Mesenchymal stem cell (in vitro differentiated cells and primary cell): ENCODE measurements at regions not wholly inside any gene's neighbourhood (a gene's known extent, or its start where the extent isn't known, plus 50 kb on each side); places are given as distances from the start of the nearest gene placed in this dataset.

ENCODE experiments used
- DNase-seq: peaks from one replicate; pipeline ENCODE4 v3.0.0-alpha.2; 2013
- H2AFZ ChIP-seq: one replicate; pipeline ENCODE4 v1.6.1; 2013; ENCODE audit warnings: low read depth, mild to moderate bottlenecking, control low read depth, inconsistent platforms, low read length, moderate library complexity
- H2AK5ac ChIP-seq: 2 replicates; pipeline ENCODE4 v1.6.1; 2013; ENCODE audit warnings: low read length, moderate library complexity, mild to moderate bottlenecking, inconsistent platforms; ENCODE audit not compliant: severe bottlenecking
- H2BK120ac ChIP-seq: one replicate; pipeline ENCODE4 v1.6.1; 2013; ENCODE audit warnings: low read depth, mild to moderate bottlenecking, inconsistent platforms, low read length, moderate library complexity
- H2BK12ac ChIP-seq, 2 experiments: one replicate each; pipeline ENCODE4 v1.6.1; 2013; ENCODE audit warnings: inconsistent platforms in 2 of 2, low read length in 2 of 2, mild to moderate bottlenecking in 2 of 2, moderate library complexity in 2 of 2, control low read depth in 1 of 2
- H2BK15ac ChIP-seq: one replicate; pipeline ENCODE4 v1.6.1; 2013; ENCODE audit warnings: mild to moderate bottlenecking, low read depth, inconsistent platforms; ENCODE audit not compliant: poor library complexity, severe bottlenecking
- H2BK5ac ChIP-seq: 2 replicates; pipeline ENCODE4 v1.6.1; 2013; ENCODE audit warnings: low read depth, mild to moderate bottlenecking, low read length, control low read depth, inconsistent platforms; ENCODE audit not compliant: poor library complexity, severe bottlenecking
- H3K14ac ChIP-seq, 2 experiments: one replicate each; pipeline ENCODE4 v1.6.1; 2013; ENCODE audit warnings: inconsistent platforms in 2 of 2, low read length in 2 of 2, control low read depth in 1 of 2, mild to moderate bottlenecking in 1 of 2, moderate library complexity in 1 of 2
- H3K18ac ChIP-seq, 2 experiments: one replicate each; pipeline ENCODE4 v1.6.1; 2013; ENCODE audit warnings: inconsistent platforms in 2 of 2, low read length in 2 of 2, control low read depth in 1 of 2, low read depth in 1 of 2, mild to moderate bottlenecking in 1 of 2
- H3K23ac ChIP-seq, 2 experiments: one replicate each; pipeline ENCODE4 v1.6.1; 2013; ENCODE audit warnings: inconsistent platforms in 2 of 2, low read length in 2 of 2, mild to moderate bottlenecking in 2 of 2, moderate library complexity in 2 of 2, control low read depth in 1 of 2
- H3K27ac ChIP-seq: 2 replicates; pipeline ENCODE4 v1.5.1; 2013; ENCODE audit warnings: mild to moderate bottlenecking, moderate library complexity, low read length, control low read depth, inconsistent platforms; ENCODE audit not compliant: poor library complexity, severe bottlenecking
- H3K27me3 ChIP-seq, 2 experiments: 2 replicates each; pipeline versions ENCODE4 v1.6.1 to v1.7.0; 2013; ENCODE audit warnings: low read length in 2 of 2, mild to moderate bottlenecking in 2 of 2, moderate library complexity in 2 of 2, control low read depth in 1 of 2, inconsistent platforms in 1 of 2; ENCODE audit not compliant: control insufficient read depth in 1 of 2, insufficient read depth in 1 of 2
- H3K36me3 ChIP-seq, 2 experiments: 2 replicates each; pipeline versions ENCODE4 v1.6.1 to v1.7.0; 2013; ENCODE audit warnings: low read length in 2 of 2, control low read depth in 1 of 2, inconsistent platforms in 1 of 2, low read depth in 1 of 2, mild to moderate bottlenecking in 1 of 2; ENCODE audit not compliant: insufficient read depth in 2 of 2, control insufficient read depth in 1 of 2
- H3K4ac ChIP-seq, 2 experiments: one replicate each; pipeline ENCODE4 v1.6.1; 2013; ENCODE audit warnings: inconsistent platforms in 2 of 2, low read length in 2 of 2, mild to moderate bottlenecking in 2 of 2, moderate library complexity in 2 of 2, control low read depth in 1 of 2, low read depth in 1 of 2
- H3K4me1 ChIP-seq: 2 replicates; pipeline ENCODE4 v1.6.1; 2013; ENCODE audit warnings: low read depth, low read length, control low read depth; ENCODE audit not compliant: control insufficient read depth, insufficient read depth
- H3K4me2 ChIP-seq: 2 replicates; pipeline ENCODE4 v1.6.1; 2013; ENCODE audit warnings: low read length, mild to moderate bottlenecking, inconsistent platforms; ENCODE audit not compliant: poor library complexity, severe bottlenecking
- H3K4me3 ChIP-seq, 2 experiments: 2 replicates each; pipeline versions ENCODE4 v1.5.1 to v1.7.0; 2013; ENCODE audit warnings: low read length in 2 of 2, mild to moderate bottlenecking in 2 of 2, control low read depth in 1 of 2, low read depth in 1 of 2; ENCODE audit not compliant: insufficient read depth in 1 of 2
- H3K79me1 ChIP-seq: replicated peaks from 2 replicates; pipeline ENCODE4 v1.6.1; 2013; ENCODE audit warnings: mild to moderate bottlenecking, control low read depth, low read length, inconsistent platforms; ENCODE audit not compliant: poor library complexity, severe bottlenecking
- H3K9ac ChIP-seq: 2 replicates; pipeline ENCODE4 v1.7.0; 2013; ENCODE audit warnings: mild to moderate bottlenecking, low read length, moderate library complexity
- H3K9me3 ChIP-seq: 2 replicates; pipeline ENCODE4 v1.7.0; 2013; ENCODE audit warnings: mild to moderate bottlenecking, low read length; ENCODE audit not compliant: control insufficient read depth
- H4K8ac ChIP-seq: one replicate; pipeline ENCODE4 v1.6.1; 2013; ENCODE audit warnings: inconsistent platforms, mild to moderate bottlenecking, low read length, moderate library complexity
- H4K91ac ChIP-seq: one replicate; pipeline ENCODE4 v1.6.1; 2013; ENCODE audit warnings: mild to moderate bottlenecking, low read length, inconsistent platforms
- WGBS: methylation state at CpG from one replicate; pipeline ENCODE4 v1.1.7; 2013; ENCODE audit warnings: mixed read lengths; 5-methylcytosine and 5-hydroxymethylcytosine counted together

DNA sequence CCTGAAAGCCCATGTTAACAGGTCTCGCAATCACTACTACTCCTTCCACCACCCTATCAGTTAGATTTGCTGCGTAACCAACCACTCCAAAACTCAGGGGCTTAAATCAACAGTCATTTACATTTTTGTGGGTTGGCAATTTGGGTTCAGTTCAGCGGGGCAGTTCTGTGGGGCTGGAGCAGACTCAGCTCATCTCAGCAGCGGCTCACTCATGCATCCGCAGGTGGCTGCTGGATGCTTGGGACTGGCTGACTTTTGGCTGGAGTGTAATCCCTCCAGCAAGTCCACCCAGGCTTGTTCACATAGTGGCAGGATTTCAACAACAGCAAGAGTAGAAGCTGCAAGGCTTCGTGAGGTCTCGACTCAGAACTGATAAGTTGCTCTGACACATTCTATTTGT, 79.2 kb downstream of the NEUROD6 start:
- H3K14ac ChIP-seq: no peak overlapping the region
- H3K23ac ChIP-seq: no peak overlapping the region
- H3K4me1 ChIP-seq: no peaks in the 10 kb centered on the region
- H4K8ac ChIP-seq: no peak overlapping the region
- no peak overlapping the region for H2AK5ac ChIP-seq
- no peaks in the 10 kb centered on the region for H3K79me1 ChIP-seq
- no peaks in the 10 kb centered on the region for H3K36me3 ChIP-seq
- no peak overlapping the region for H2BK120ac ChIP-seq
- H3K27ac ChIP-seq: no peak overlapping the region
- H3K9ac ChIP-seq: no peak overlapping the region
- DNase-seq: no peak
- H3K4me3 ChIP-seq: no peak overlapping the region
- no peak overlapping the region for H4K91ac ChIP-seq
- H3K9me3 ChIP-seq: no peaks in the 10 kb centered on the region
- H2AFZ ChIP-seq: no peak overlapping the region
- H3K27me3 ChIP-seq: no peaks in the 10 kb centered on the region
- H2BK12ac ChIP-seq: no peak overlapping the region
- H3K4ac ChIP-seq: no peak overlapping the region
- 64% methylated on average over 7 of the region's 7 CpGs for WGBS
- H3K18ac ChIP-seq: no peak overlapping the region
- no peak overlapping the region for H3K4me2 ChIP-seq
- no peak overlapping the region for H2BK5ac ChIP-seq
- H2BK15ac ChIP-seq: no peak overlapping the region

- no peak overlapping the region for H2BK15ac ChIP-seq
- H3K9ac ChIP-seq: no peak overlapping the region
- no peaks in the 10 kb centered on the region for H3K79me1 ChIP-seq
Observed at GRCh38 chr7:31260851-31261250, 79.7 kb downstream of the NEUROD6 start.

DNA sequence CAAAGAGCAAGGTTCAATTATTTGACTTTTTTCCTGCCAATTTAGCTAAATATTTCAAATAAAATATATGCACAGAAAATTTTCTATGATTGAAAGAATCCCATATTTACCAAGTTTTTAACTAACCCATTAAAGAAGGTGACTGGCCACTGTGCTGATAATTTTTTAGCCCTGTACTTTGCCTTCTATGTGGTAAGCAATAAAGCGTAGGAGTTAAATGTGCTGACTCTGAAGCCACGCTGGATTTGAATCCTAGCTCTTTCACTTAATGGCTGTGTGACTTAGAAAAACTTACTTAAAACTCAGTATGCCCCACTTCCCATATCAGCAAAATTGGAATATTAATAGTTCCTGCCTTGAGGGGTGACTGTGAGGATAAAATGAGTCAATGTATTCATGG, 82.1 kb downstream of the NEUROD6 start:
- H3K27me3 ChIP-seq: no peaks in the 10 kb centered on the region
- no peaks in the 10 kb centered on the region for H3K4me1 ChIP-seq
- no peaks in the 10 kb centered on the region for H3K9me3 ChIP-seq
- H2AK5ac ChIP-seq: no peak overlapping the region
- no peak overlapping the region for H3K9ac ChIP-seq
- no peak overlapping the region for H3K4ac ChIP-seq
- no peak overlapping the region for H2BK15ac ChIP-seq
- H2BK120ac ChIP-seq: no peak overlapping the region
- WGBS: 41% methylated on average over 2 of the region's 2 CpGs
- DNase-seq: no peak
- H3K23ac ChIP-seq: no peak overlapping the region
- H3K14ac ChIP-seq: no peak overlapping the region
- H4K8ac ChIP-seq: no peak overlapping the region
- H2BK12ac ChIP-seq: no peak overlapping the region
- no peak overlapping the region for H2BK5ac ChIP-seq
- H3K4me2 ChIP-seq: no peak overlapping the region
- H3K4me3 ChIP-seq: no peak overlapping the region
- no peaks in the 10 kb centered on the region for H3K36me3 ChIP-seq
- H3K18ac ChIP-seq: no peak overlapping the region
- H4K91ac ChIP-seq: no peak overlapping the region
- no peaks in the 10 kb centered on the region for H3K79me1 ChIP-seq
- no peak overlapping the region for H3K27ac ChIP-seq
- no peak overlapping the region for H2AFZ ChIP-seq

More at GRCh38 chr7:31260851-31261250, 79.7 kb downstream of the NEUROD6 start:
- Histone ChIP-seq H3K4ac (no peak overlapping the region), H3K36me3 (no peaks in the 10 kb centered on the region), H3K18ac (no peak overlapping the region), H3K9me3 (no peaks in the 10 kb centered on the region), H4K8ac (no peak overlapping the region), H3K23ac (no peak overlapping the region), H2AK5ac (no peak overlapping the region), H2BK120ac (no peak overlapping the region), H2BK12ac (no peak overlapping the region), H3K27me3 (no peaks in the 10 kb centered on the region), H3K4me3 (no peak overlapping the region), H3K4me1 (no peaks in the 10 kb centered on the region), H4K91ac (no peak overlapping the region), H2BK5ac (no peak overlapping the region), H3K14ac (no peak overlapping the region), H2AFZ (no peak overlapping the region), H3K4me2 (no peak overlapping the region), H3K27ac (no peak overlapping the region)
- no peak for DNase-seq

- DNase-seq: no peak
- no peak overlapping the region for H3K27ac ChIP-seq
- H3K4me1 ChIP-seq: no peaks in the 10 kb centered on the region
- H2BK120ac ChIP-seq: no peak overlapping the region
- H3K18ac ChIP-seq: no peak overlapping the region
- no peak overlapping the region for H2BK15ac ChIP-seq
- H3K9me3 ChIP-seq: no peaks in the 10 kb centered on the region
- H2BK5ac ChIP-seq: no peak overlapping the region
- H3K4me3 ChIP-seq: no peak overlapping the region
- peaks cover 0 to 2% of the 10 kb centered on the region in 2 experiments for H3K27me3 ChIP-seq
- 36% methylated on average over 4 of the region's 4 CpGs for WGBS
- no peak overlapping the region for H2AFZ ChIP-seq
- no peak overlapping the region for H3K14ac ChIP-seq
- no peak overlapping the region for H3K9ac ChIP-seq
- no peak overlapping the region for H4K8ac ChIP-seq
- H3K4me2 ChIP-seq: no peak overlapping the region
- H3K36me3 ChIP-seq: no peaks in the 10 kb centered on the region
- H2AK5ac ChIP-seq: no peak overlapping the region
- no peak overlapping the region for H3K4ac ChIP-seq
- no peak overlapping the region for H2BK12ac ChIP-seq
- no peak overlapping the region for H4K91ac ChIP-seq
- H3K79me1 ChIP-seq: no peaks in the 10 kb centered on the region
- H3K23ac ChIP-seq: no peak overlapping the region
Observed at GRCh38 chr7:31256506-31256905, 84.0 kb downstream of the NEUROD6 start.
